Kidney (tissue), 13 donors: ENCODE measurements at regions not wholly inside any gene's neighbourhood (a gene's known extent, or its start where the extent isn't known, plus 50 kb on each side); places are given as distances from the start of the nearest gene placed in this dataset.

ENCODE experiments used
- DNase-seq, 5 donors: peaks; one replicate each; pipeline ENCODE4 v3.0.0-alpha.2; 2013 to 2020
- FAIRE-seq: peaks from 2 replicates; lab custom pipeline; 2012; peaks lifted over from hg19 to GRCh38; lab: Jason Lieb, UNC
- H3K27ac ChIP-seq, 2 donors: one replicate each; pipeline ENCODE4 v1.7.0; 2013; ENCODE audit warnings: low read depth in 2 of 2, low read length in 2 of 2, inconsistent platforms in 1 of 2
- H3K27me3 ChIP-seq: one replicate; pipeline ENCODE4 v1.7.1; 2013; ENCODE audit warnings: low read length, inconsistent platforms; ENCODE audit not compliant: control insufficient read depth, insufficient read depth
- H3K36me3 ChIP-seq, 3 donors: one replicate each; pipeline versions ENCODE4 v1.7.0 to v1.7.1; 2013; ENCODE audit warnings: low read length in 3 of 3, control low read depth in 1 of 3, inconsistent platforms in 1 of 3; ENCODE audit not compliant: insufficient read depth in 3 of 3, control insufficient read depth in 2 of 3
- H3K4me1 ChIP-seq, 3 donors: one replicate each; pipeline versions ENCODE4 v1.7.0 to v1.7.1; 2013; ENCODE audit warnings: low read length in 3 of 3, inconsistent platforms in 1 of 3, low read depth in 1 of 3; ENCODE audit not compliant: control insufficient read depth in 2 of 3, insufficient read depth in 2 of 3
- H3K4me3 ChIP-seq, 3 donors: one replicate each; pipeline versions ENCODE4 v1.7.0 to v1.8.1; 2013; ENCODE audit warnings: low read length in 3 of 3, control low read depth in 1 of 3, inconsistent platforms in 1 of 3
- H3K9ac ChIP-seq, 3 donors: one replicate each; pipeline versions ENCODE4 v1.7.0 to v1.7.1; 2013; ENCODE audit warnings: low read length in 3 of 3, control low read depth in 1 of 3, inconsistent platforms in 1 of 3
- H3K9me3 ChIP-seq, 3 donors: one replicate each; pipeline versions ENCODE4 v1.7.0 to v1.7.1; 2013; ENCODE audit warnings: low read length in 3 of 3, control low read depth in 1 of 3, inconsistent platforms in 1 of 3; ENCODE audit not compliant: control insufficient read depth in 2 of 3, insufficient read depth in 1 of 3
- intact Hi-C: fragments of 100-400 bp; cut with DNase I; formaldehyde crosslinking; loops from one replicate; pipeline ENCODE4 v1.11.1; 2022
- TF ChIP-seq, protein P1 (sequence below): IDR thresholded peaks from 3 replicates; pipeline ENCODE4 v1.5.1; 2012; ENCODE audit warnings: mild to moderate bottlenecking, moderate library complexity, borderline replicate concordance; ENCODE audit not compliant: insufficient read depth; ENCODE audit errors: extremely low read depth
- donor health status: control.
- donor health status: control.
- donor health status: control.
- donor health status: control.
- donor health status: control.
- donor health status: DM: yes; HTN: yes; CAD: no.
- donor health status: Normal renal cell carcinoma (clear cell type).

DNA sequence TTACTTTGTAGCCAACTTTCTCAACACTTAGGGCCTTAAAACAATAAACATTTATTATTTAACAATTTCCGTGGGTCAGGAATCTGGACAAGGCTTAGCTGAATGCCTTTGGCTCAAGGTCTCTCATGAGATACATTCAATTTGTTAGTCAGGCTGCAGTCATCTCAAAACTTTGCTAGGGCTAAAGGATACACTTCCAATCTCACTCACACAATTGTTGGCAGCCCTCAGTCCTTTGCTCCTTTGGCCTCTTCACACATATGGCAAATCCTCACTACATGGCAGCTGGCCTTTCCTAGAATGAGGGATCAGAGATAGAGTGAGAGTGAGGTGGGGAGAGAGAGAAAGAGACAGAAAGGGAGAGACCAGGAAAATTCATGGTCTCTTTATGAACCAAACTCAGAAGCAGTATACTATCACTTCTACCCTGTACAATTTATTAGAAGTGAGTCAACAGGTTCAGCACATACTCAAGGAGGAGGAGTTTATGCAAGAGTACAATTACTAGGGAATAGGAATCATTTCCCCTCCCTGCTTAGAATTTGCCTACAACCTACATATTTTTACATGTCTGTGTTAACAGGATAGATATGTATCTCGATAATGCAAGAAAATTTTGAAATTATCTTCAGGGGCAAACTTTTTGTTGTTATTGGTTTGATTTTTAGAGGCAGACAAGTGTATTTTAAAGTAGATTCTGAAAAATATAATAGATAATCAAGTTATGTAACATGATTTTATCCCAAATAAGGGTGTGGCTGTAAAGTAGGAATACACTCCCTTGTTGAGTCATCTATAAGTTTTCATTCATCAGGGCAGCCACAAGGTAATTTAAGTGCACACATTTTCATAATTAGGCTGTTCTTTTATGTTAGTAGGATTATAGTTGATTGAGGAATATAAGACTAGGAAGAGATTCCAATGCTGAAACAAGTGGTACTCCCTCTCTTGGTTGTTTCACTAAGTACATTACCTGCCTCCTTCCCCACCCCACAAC, 85.9 kb upstream of the HMGCLL1 start:
- no peak overlapping the region for H3K27ac ChIP-seq
- H3K4me3 ChIP-seq = no peak overlapping the region
- DNase-seq (no peak), FAIRE-seq (no peak)
- TF ChIP-seq, protein P1, sequence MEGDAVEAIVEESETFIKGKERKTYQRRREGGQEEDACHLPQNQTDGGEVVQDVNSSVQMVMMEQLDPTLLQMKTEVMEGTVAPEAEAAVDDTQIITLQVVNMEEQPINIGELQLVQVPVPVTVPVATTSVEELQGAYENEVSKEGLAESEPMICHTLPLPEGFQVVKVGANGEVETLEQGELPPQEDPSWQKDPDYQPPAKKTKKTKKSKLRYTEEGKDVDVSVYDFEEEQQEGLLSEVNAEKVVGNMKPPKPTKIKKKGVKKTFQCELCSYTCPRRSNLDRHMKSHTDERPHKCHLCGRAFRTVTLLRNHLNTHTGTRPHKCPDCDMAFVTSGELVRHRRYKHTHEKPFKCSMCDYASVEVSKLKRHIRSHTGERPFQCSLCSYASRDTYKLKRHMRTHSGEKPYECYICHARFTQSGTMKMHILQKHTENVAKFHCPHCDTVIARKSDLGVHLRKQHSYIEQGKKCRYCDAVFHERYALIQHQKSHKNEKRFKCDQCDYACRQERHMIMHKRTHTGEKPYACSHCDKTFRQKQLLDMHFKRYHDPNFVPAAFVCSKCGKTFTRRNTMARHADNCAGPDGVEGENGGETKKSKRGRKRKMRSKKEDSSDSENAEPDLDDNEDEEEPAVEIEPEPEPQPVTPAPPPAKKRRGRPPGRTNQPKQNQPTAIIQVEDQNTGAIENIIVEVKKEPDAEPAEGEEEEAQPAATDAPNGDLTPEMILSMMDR = no peak
- no peaks in the 10 kb centered on the region for H3K36me3 ChIP-seq
- H3K9me3 ChIP-seq = peaks cover 0 to 5% (median 0%) of the 10 kb centered on the region in 3 donors
- H3K27me3 ChIP-seq = no peaks in the 10 kb centered on the region
- H3K9ac ChIP-seq = no peak overlapping the region
- H3K4me1 ChIP-seq = no peaks in the 10 kb centered on the region
- intact Hi-C loops = no loop called here

GRCh38 chr6:55663914-55664313, 84.9 kb upstream of the HMGCLL1 start:
- Histone ChIP-seq H3K27me3 (no peaks in the 10 kb centered on the region), H3K4me3 (no peak overlapping the region), H3K9ac (no peak overlapping the region), H3K9me3 (peaks cover 0 to 5% (median 0%) of the 10 kb centered on the region in 3 donors), H3K27ac (no peak overlapping the region), H3K4me1 (no peaks in the 10 kb centered on the region), H3K36me3 (no peaks in the 10 kb centered on the region)
- TF ChIP-seq, protein P1 = no peak
- DNase-seq (no peak), FAIRE-seq (no peak)
- intact Hi-C loops = no loop called here

- Histone ChIP-seq H3K9ac (no peak overlapping the region), H3K36me3 (no peaks in the 10 kb centered on the region), H3K4me3 (no peak overlapping the region), H3K27ac (no peak overlapping the region), H3K4me1 (no peaks in the 10 kb centered on the region), H3K27me3 (no peaks in the 10 kb centered on the region), H3K9me3 (peaks cover 0 to 5% (median 0%) of the 10 kb centered on the region in 3 donors)
- intact Hi-C loops = no loop called here
- DNase-seq (no peak), FAIRE-seq (no peak)
- TF ChIP-seq, protein P1 = no peak
Observed at GRCh38 chr6:55659304-55659703, 80.3 kb upstream of the HMGCLL1 start.
